Activated CD8-positive, alpha-beta memory T cell treated with anti-CD3 and anti-CD28 coated beads, Interleukin-2, amount 50 U/mL, for 24 hours (primary cell): ENCODE measurements at regions not wholly inside any gene's neighbourhood (a gene's known extent, or its start where the extent isn't known, plus 50 kb on each side); places are given as distances from the start of the nearest gene placed in this dataset.

Experiments
- DNase-seq: peaks from one replicate; pipeline ENCODE4 v3.0.0-alpha.2; 2020; ENCODE audit errors: extremely low read depth

GRCh38 chr1:87678266-87678665 lies 349.6 kb downstream of the LMO4 start:
- DNase-seq: no peak

- no peak for DNase-seq
These were observed 353.9 kb downstream of the LMO4 start for GRCh38 chr1:87682565-87682964.

GRCh38 chr1:87683196-87683956 lies 354.7 kb downstream of the LMO4 start:
- DNase-seq: no peak

- no peak for DNase-seq
These were observed 355.5 kb downstream of the LMO4 start for GRCh38 chr1:87684194-87684593.

GRCh38 chr1:87684713-87685205 lies 356.1 kb downstream of the LMO4 start:
- DNase-seq: no peak

GRCh38 chr1:87685311-87686135 lies 356.8 kb downstream of the LMO4 start:
- no peak for DNase-seq

GRCh38 chr1:87686136-87686495 lies 357.4 kb downstream of the LMO4 start:
- DNase-seq: no peak

- DNase-seq: no peak
These were observed 358.0 kb downstream of the LMO4 start for GRCh38 chr1:87686671-87687070.

GRCh38 chr1:87688136-87688535 lies 359.5 kb downstream of the LMO4 start:
- DNase-seq: no peak

GRCh38 chr1:87689487-87689886 lies 360.8 kb downstream of the LMO4 start:
- no peak for DNase-seq

GRCh38 chr1:87696483-87696882 lies 367.8 kb downstream of the LMO4 start:
- DNase-seq: no peak

- no peak for DNase-seq
These were observed 373.8 kb downstream of the LMO4 start for GRCh38 chr1:87702455-87702854.

GRCh38 chr1:87705233-87705632 lies 376.6 kb downstream of the LMO4 start:
- DNase-seq: no peak

GRCh38 chr1:87706203-87706602 lies 377.5 kb downstream of the LMO4 start:
- no peak for DNase-seq

GRCh38 chr1:87706779-87707228 lies 378.1 kb downstream of the LMO4 start:
- DNase-seq: no peak

GRCh38 chr1:87707411-87707810 lies 378.7 kb downstream of the LMO4 start:
- DNase-seq: no peak

- DNase-seq: no peak
These were observed 383.8 kb downstream of the LMO4 start for GRCh38 chr1:87712261-87713010.

- DNase-seq: no peak
These were observed 385.6 kb downstream of the LMO4 start for GRCh38 chr1:87714278-87714677.

GRCh38 chr1:87715052-87715451 lies 386.4 kb downstream of the LMO4 start:
- no peak for DNase-seq

- no peak for DNase-seq
These were observed 386.8 kb downstream of the LMO4 start for GRCh38 chr1:87715471-87715870.

GRCh38 chr1:87717157-87717670 lies 388.5 kb downstream of the LMO4 start:
- DNase-seq: no peak
